HG03066 (cell line): ENCODE measurements at regions not wholly inside any gene's neighbourhood (a gene's known extent, or its start where the extent isn't known, plus 50 kb on each side); places are given as distances from the start of the nearest gene placed in this dataset.

Experiments
- ATAC-seq: cut with Tn5 transposase; IDR thresholded peaks from one replicate; pipeline ENCODE4 v1.9.1; 2021; ENCODE audit warnings: low read depth; ENCODE audit not compliant: unreplicated experiment

DNA sequence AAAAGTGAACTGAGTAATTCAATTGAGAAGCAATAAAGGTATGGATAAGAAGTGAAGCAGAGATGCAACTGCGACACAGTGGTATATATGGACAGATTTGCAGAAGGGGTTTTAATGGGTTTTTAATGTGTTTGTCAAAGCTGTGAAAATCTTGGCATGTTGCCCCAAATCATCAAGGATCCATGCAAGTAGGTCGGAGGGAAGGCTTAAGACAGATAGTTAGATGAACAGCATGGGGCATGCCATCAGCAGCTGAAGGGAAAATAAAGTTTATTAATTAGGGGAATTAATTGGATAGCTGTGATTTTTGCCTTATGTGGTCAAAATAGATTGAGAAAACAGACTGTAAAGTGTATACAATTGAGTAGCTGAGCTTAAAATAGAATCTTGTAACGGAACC is 840.1 kb downstream of the JRKL start:
- no peak for ATAC-seq

DNA sequence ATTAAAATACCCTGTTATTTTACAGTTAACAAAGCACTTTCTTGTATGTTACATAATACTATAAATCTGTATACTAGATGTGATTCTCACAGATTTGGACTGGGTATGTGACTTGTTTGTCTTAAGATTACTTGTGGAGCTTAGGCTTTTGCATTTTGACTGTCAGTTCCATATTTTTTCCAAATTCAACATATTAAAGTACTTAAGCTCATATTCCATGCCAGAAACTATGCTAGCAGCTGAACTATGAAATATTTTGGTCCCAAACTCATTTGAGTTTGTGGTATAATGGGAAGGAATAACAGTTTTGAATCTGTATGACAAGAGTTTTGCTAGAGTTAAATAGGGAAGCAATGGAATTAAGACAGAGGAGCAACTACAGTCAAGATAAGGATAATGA is 841.4 kb downstream of the JRKL start:
- no peak for ATAC-seq

DNA sequence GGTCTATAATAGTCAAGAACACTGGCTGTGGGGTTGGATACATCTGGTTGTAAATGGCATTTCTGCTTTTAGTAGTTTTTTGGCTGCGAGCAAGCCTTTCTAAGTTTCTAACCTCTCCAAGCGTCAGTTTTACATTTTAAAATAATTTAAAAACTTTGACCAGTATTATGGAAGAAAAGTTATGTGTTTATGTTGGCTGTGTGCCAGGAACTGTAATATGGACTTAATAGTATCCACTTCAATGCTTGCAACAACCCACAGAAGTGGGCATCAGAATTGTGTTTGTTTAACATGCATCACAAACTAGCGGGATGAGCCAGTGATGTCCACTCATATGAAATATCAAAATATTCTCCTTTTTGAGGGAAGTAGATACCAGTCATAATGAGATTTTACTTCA is 844.2 kb downstream of the JRKL start:
- ATAC-seq: no peak

DNA sequence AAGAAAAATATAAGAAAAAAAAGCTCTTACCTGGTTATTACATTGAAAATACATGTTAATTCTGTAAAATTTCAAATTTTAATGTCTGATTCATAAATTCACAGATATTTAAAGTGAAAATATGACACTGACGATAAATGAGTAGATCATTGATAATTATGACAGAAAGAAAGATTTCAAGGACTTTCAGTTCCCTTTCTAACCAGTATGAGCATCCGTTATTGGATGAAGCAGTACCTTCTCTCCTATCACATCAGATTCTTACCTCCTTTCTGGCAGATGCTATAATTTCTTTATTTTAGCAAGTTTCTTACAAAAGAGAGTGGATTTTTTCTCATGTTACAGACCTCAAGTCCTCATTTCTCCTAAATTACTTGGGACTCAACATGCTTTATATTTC is 847.3 kb downstream of the JRKL start:
- no peak for ATAC-seq

DNA sequence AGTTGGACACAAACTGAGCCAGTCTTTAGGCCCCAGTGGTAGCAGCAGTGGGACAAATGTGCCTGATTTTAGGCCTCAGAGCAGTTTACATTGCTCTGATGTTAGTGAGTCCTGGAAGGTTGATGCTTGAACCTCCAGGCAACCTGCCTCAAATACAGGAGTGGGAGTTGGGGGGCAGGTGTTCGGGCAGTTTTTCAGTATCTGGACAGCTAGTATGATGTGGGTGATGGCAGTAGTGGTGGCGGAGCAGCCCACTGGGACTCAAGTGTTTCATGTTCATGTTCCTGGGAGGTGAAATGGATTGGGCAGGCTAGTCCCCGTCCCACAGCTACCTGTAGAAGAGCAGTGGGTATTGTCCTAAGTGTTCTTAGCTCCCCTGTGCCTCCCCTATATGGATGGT is 857.8 kb downstream of the JRKL start:
- no peak for ATAC-seq

DNA sequence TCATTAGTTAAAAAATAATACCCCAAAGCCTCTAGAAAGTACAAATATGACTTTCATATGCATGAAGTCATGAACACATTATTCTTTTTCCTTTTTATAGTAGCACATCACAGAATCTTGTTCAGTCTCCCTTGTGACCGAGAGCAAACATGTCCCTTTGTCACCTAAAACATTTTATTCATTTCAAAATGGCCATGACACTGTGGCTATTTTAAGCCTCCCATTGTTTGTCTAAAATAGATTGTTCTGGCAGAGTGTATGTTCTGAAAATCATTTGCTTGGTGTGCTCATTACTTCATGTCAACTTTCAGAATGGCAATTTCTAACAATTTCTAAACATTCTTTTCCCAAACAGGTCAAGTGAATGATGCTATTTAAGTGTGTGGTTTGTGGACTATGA is 865.0 kb downstream of the JRKL start:
- no peak for ATAC-seq

DNA sequence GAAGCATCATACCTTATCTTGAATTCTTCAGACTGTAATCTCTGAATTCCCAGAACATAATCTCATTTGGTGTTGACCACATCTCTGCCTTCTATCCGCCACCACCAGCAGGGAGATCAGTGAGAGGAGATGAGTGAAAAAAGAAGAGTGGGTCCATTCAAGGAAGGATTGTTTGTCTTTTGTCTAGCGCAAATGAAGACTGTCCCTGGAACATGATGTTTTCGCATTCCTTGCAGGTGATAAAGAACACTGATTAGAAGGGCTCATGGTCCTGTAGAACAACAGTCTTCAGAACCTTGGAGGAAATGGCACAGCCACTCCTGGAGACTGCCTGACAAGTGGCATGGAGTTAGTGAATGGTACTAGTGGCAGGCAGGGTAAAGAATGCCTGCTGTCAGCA is 869.6 kb downstream of the JRKL start:
- ATAC-seq: no peak

DNA sequence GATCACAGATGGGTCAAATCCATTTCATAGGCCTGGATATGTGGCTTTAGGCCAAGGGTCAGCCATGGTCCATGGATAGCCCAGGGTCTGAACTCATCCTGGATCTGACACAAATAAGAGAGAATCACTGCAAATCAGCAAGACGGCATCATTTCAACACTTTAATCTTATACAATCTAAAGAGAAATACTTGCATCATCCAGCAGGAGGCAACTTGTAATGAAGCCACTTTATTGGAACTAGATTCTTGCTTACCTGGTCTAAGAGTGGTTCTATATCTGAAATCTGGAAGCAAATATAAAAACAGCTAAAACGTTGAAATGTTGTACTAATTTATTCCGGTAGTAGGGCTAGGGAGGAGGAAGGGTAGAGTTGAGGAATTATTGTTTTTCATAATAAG is 870.1 kb downstream of the JRKL start:
- ATAC-seq: no peak

DNA sequence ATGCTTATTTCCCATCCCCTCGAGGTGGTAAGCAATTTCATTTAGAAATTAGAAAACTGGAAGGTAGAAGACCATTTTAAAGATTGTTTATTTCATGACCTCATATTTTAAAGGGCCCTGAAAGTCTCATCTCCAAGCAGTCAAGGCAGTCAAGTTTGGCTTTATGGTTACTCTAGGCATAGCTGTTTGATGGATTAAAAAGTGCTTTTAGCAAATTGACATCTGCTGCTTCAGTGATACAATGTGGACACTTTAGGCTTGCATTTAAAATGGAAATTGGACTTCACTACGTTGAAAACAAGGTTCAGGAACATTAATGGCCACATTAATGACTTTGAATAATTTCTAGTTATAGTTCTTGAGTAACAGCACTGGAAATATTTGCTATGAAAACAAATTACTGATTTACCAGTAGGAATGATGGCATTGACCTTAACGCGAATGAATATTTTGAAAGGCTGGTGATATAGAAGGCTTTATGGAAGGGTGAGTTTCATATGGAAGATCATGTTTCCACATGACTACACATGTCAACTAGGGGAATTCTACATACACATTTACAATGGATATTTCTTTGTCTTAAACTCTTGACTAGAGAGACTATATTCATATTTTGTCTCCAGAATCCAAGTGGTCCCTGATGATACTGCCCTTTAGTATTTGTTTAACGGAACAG is 873.5 kb downstream of the JRKL start:
- no peak for ATAC-seq

DNA sequence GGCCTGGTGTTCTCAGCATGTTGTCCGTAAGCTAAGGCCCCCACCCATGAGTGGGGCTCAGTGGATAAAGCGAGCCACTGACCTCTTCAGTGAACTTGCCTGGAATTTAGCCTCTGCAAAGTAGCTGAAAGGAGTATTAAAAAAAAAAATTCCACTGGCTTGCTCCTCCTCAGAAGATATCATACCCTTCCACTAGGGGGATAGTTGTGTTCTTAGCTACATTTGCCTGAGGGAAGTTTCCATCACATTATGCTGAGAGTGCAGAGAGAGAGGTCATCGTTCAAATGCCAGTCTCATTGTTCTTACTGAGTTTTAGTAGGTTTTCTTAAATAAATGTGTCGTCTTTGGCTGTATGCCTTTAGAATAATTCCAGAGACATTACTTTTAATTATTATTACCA is 879.7 kb downstream of the JRKL start:
- ATAC-seq: no peak

DNA sequence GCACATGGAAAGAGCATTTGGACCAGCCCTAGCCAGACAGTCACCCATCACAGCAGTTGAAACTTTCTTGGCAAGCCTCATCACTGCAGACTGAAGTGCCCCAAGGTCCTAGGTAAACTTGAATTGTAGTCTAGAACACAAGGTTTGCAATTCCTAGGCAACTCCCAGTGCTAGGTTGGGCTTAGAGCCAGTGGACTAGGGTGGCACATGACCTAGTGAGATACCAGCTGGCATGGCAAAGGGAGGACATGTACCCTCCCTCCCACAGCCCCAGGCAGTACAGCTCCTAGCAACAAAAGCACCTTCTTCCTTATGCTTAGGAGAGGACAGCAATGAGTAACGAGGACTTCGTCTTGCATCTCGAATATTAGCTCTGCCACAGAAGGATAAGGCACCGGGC is 889.5 kb downstream of the JRKL start:
- no peak for ATAC-seq

DNA sequence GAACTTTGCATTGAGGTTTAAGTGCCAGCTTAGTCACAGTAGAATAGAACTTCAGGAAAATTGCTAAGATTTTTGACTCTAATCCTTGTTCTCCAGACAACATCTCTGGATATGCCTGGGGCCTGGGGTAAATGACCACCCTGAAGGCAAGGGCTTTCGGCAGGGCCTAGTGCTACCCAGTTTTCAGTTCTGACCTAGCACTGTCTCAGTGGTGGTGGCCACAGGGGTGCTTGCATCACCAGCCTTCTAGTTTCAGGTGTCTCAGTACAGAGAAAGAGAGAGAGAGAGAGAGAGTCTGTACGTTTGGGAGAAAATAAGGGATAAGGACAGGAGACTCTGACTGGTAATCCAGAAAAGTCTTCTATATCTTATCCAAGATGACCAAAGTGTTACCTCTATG is 890.5 kb downstream of the JRKL start:
- no peak for ATAC-seq

DNA sequence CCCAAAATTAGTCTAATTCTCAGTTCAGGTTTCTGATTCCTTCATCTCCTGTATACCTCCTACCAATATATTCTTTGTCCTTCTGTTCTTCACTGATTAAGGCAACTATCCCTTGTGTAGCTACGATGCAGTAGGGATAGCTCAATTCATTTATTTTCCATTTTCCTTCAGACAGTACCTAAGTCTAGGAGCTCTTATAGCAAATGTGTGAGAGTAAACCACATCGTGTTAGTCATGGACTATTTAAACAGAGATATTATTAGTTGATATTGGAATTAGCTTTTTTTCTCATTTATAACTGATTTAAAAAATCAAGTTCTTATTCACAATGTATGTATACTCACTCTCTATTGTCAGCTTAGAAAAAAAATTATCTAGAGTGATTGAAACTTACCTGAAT is 900.0 kb downstream of the JRKL start:
- ATAC-seq: no peak

DNA sequence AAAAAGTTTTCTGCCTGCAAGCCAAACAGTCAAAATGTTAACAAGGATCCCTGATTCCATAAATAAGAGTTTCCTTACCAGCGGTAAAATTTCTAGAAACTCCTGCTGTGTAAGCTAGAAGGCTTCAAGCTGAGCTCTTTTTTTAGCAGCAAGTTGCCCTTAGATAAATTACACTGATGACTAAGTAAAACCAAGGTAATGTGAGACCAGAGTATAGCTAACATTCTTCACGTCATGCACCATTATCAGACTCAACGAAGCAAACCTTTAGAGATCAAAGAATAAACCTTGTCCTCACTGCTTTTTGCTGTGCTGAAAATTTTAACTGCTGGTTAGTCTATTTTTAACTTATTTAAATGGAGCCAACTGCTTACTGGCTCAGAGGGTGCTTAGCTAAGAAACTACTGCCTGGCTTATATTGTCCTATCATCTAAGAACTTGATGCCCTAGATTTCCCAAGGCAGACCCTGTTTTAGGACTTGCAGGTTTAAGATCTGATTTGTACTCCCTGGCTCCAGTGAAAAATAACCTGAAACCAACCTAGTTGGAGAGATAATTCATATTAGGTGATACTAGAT is 900.7 kb downstream of the JRKL start:
- ATAC-seq: no peak

DNA sequence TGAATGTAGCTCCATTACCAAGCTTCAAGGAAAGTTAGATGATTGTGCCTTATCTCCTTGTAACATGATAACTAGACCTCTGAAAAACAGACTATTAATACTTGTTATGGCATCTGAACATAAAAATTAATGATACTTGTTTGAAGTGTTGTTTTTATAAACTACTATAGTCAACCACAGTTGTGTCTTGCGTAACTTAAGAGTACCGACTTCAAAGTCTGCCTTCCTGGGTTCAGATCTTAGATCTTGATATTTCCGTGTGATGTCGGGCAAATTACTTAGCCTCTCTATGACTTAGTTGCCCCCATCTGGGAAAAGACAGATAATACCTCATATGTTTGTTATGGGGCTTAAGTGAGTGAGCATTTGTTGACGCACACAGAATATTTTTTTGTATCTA is 906.5 kb downstream of the JRKL start:
- ATAC-seq: no peak

DNA sequence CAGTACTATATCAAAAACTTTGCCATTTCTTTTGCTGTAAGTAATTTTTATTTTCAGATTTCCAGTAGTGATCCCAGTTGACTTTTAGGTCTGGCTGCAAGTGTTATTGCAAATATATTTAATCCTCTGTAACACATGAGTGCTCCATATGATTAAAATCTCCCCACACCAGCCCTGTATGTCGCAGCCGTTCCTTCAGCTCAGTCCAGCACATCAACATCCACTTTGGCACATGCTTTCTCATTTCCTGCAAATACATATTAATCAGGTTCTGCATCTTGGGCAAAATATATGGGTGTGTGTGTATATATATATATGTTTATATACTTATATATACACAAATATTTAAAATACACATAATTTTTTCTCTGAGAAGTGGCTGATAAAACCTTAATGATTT is 919.5 kb downstream of the JRKL start:
- no peak for ATAC-seq

DNA sequence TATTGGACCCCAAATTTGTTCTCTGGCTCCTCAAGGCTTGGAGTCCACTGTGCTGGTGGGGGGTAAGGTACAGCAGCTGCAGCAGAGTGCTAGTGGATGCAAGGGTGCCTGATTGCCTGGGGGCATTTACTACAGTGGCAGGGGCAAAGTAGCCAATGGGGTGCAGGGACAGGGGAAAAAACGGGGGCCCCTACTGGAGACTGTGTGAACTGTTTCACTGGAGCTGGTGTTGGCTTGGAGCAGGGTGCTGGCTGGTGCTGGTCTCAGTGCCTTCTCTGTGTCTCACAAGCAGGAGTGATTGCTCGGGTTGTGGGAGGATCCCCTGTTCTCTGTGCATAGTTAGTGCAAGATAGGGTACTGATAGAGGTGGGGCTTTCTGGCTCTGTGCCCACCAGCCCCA is 935.9 kb downstream of the JRKL start:
- no peak for ATAC-seq

DNA sequence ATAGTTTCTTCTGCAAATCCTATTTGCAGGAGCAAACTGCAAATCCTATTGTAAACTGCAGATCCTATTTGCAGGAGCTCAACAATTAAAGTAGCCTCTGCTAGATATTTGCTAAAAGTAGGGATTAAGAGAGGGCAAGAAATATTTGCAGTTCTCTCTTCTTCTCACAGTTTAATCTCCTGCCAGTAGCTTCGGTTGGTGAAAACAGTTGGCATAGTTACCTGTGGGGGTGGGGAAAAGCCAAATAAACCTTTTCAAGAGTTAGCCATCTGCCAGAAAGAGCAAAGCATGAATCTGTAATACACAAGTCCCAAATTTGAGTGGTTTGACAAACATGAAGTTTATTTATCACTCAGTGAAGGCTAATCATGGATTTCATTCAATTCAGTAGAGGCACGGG is 942.5 kb downstream of the JRKL start:
- no peak for ATAC-seq

DNA sequence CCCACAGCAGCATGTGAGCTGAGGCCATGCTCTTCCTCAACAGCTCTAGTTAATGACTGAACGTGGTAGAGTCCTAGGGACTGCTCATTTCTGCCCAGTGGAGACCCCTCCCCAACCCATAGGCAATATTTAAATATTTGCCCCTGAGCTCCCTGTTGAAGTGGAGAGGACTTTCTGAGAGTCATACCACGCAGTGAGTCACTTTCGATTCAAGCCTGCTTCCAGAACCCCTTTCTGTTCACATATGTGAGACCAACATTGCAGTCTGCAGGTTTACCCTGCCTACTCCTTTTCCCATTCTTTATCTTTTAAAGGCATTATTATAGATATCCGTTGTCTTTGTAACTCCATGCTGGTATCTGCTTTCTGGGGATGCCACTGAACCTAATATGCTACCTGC is 946.3 kb downstream of the JRKL start:
- ATAC-seq: no peak

DNA sequence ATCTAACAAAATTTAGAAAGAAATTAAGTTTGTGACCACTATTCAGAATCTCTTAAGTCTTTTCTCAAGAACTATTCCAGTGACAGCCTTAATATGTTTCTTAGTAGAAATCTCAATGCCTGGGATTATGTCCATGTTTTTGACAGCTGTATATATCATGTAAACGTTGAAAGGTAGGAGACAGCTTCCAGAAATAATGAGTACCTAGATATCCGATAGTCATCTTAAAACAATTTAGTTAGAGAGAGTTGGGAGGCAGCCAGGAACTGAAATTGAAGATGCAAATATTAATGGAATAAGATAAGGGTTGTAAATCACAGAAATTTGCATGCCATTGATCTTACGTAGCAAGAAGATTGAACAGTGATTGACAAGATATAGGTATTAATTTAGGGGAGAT is 955.2 kb downstream of the JRKL start:
- no peak for ATAC-seq

DNA sequence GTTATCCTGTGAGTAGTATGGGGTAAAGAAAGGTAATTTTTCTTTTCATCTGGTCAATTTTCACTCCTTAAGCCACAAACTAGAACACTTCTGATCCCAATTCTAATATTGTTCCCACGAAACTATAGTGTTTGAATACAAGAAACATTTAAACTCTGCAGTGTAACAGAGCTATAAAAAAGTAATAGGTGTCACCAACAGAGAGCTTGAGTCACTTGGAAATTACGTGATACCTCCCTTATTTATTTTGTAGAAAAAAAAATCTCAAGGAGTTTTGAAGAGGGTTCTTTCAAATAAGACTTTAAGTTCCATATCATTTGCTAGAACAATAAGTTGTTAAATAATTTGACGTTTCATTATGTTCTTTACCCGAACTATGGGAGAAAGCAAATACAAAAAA is 959.4 kb downstream of the JRKL start:
- no peak for ATAC-seq

DNA sequence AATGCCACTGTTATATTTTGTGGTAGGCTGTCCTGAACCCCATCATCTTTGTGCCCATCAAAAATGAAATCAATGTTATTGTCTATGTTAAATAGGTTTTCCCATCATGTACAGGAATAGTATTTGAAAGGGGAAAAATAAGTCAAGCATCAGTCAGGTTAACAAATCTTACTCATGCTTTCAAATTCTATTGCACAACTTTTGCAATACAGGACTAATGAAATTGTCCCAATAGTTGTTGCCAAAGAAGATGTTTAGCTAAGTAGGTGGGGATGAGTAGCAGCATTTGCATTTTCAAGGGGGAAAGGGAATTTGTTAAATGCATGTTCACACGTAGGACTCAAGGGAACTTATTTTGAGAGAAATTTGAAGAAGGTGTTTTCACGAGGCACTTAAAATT is 962.1 kb downstream of the JRKL start:
- no peak for ATAC-seq

DNA sequence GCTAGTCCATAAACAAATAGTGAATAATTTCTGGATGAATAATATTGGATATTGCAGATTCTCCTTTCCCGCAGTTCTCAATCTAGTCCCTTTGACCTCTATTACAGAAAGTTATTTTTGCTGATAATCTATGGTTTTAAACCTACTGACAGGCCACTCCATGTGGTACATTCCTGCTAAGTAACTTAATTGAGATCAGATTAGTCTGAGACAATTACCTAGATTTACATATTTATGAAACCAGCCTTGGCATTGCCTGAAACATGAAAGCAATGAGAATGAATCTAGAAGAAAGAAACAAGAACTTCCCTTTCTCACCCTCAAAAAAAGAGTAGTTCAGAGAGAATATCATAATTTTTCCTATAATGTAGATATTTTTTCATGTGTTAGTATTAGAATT is 964.2 kb downstream of the JRKL start:
- no peak for ATAC-seq
